ENCODE measurements at regions not wholly inside any gene's neighbourhood (a gene's known extent, or its start where the extent isn't known, plus 50 kb on each side); places are given as distances from the start of the nearest gene placed in this dataset.

GRCh38 chr1:90786709-90787108 lies 69.6 kb upstream of the BARHL2 start:
- TF ChIP-seq CTCF (IDR thresholded peaks at IDR 0.05; ENCODE audit: extremely low read depth in 1 of 2, insufficient read depth in 1 of 2, low read depth in 1 of 2, low read length in 2 of 2) (no peak), GATA2 (IDR thresholded peaks at IDR 0.05; ENCODE audit: insufficient read depth, insufficient read length, low read depth, low read length) (no peak)
